PC-9 (cell line): ENCODE measurements at regions not wholly inside any gene's neighbourhood (a gene's known extent, or its start where the extent isn't known, plus 50 kb on each side); places are given as distances from the start of the nearest gene placed in this dataset.

Source experiments
- BruUV-seq: library from RNA; stranded (reverse); fragments of 400-500 nt; replicated peaks from 2 replicates; lab custom pipeline; 2021; lab: Mats Ljungman, UMichigan
- CTCF ChIA-PET: fragments of 300-600 bp; sonication (Branson Sonifier 250); formaldehyde crosslinking; loops from one replicate; lab custom pipeline; 2022; ENCODE audit warnings: antibody characterized with exemption; lab: Charles Lee
- POLR2A ChIA-PET: fragments of 300-600 bp; sonication (Branson Sonifier 250); formaldehyde crosslinking; loops from one replicate; lab custom pipeline; 2022; ENCODE audit warnings: antibody characterized with exemption; ENCODE audit not compliant: unreplicated experiment; lab: Charles Lee
- DNase-seq, 2 experiments: peaks; one replicate each; pipeline versions ENCODE4 v3.0.0 to v3.0.0-alpha.2; 2015 to 2022; ENCODE audit warnings: mixed read lengths in 1 of 2
- H2AFZ ChIP-seq: fragments of 200-600 bp; sonication (generic); 2 replicates; pipeline ENCODE4 v1.8.1; 2017; ENCODE audit warnings: antibody characterized with exemption
- H3F3A ChIP-seq: fragments of 200-600 bp; sonication (generic); 2 replicates; pipeline ENCODE4 v1.8.1; 2017; ENCODE audit warnings: antibody characterized with exemption, mild to moderate bottlenecking, low read depth; ENCODE audit not compliant: insufficient read depth
- H3K27ac ChIP-seq: fragments of 200-600 bp; sonication (generic); 2 replicates; pipeline ENCODE4 v1.6.1; 2016; ENCODE audit warnings: mixed run types
- H3K27me3 ChIP-seq: fragments of 200-600 bp; sonication (generic); 2 replicates; pipeline ENCODE4 v1.6.1; 2016; ENCODE audit warnings: low read depth, mixed run types; ENCODE audit not compliant: insufficient read depth
- H3K36me3 ChIP-seq: fragments of 200-600 bp; sonication (generic); 2 replicates; pipeline ENCODE4 v1.6.1; 2016; ENCODE audit warnings: low read depth, mixed run types
- H3K4me1 ChIP-seq: fragments of 200-600 bp; sonication (generic); replicated peaks from 2 replicates; pipeline ENCODE4 v1.6.1; 2016; ENCODE audit warnings: mixed run types; ENCODE audit not compliant: insufficient read depth
- H3K4me2 ChIP-seq: fragments of 200-600 bp; sonication (generic); 2 replicates; pipeline ENCODE4 v1.6.1; 2017; ENCODE audit warnings: mixed run types
- H3K4me3 ChIP-seq: fragments of 200-600 bp; sonication (generic); 2 replicates; pipeline ENCODE4 v1.6.1; 2016; ENCODE audit warnings: mixed run types
- H3K79me2 ChIP-seq: fragments of 200-600 bp; sonication (generic); 2 replicates; pipeline ENCODE4 v1.6.1; 2017; ENCODE audit warnings: low read depth, mixed run types
- H3K9me2 ChIP-seq: fragments of 200-600 bp; sonication (generic); 2 replicates; pipeline ENCODE4 v1.8.1; 2017; ENCODE audit warnings: mild to moderate bottlenecking; ENCODE audit not compliant: insufficient read depth
- H3K9me3 ChIP-seq: fragments of 200-600 bp; sonication (generic); 2 replicates; pipeline ENCODE4 v1.8.1; 2016; ENCODE audit warnings: low read depth; ENCODE audit not compliant: insufficient read depth
- H4K20me1 ChIP-seq: fragments of 200-600 bp; sonication (generic); 2 replicates; pipeline ENCODE4 v1.8.1; 2017; ENCODE audit not compliant: insufficient read depth
- EZH2 ChIP-seq: fragments of 200-600 bp; sonication (generic); IDR thresholded peaks from 2 replicates; pipeline ENCODE4 v1.8.0; 2017; ENCODE audit warnings: antibody characterized with exemption, low read depth
- intact Hi-C: fragments of 100-400 bp; cut with micrococcal nuclease; formaldehyde crosslinking; loops from one replicate; pipeline ENCODE4 v1.10.0; 2022; ENCODE audit not compliant: unreplicated experiment
- TF ChIP-seq, protein P1 (sequence below): fragments of 200-600 bp; sonication (generic); conservative IDR thresholded peaks from 2 replicates; pipeline ENCODE4 v1.6.1; 2017; ENCODE audit warnings: mixed run types, antibody characterized with exemption, mild to moderate bottlenecking, moderate library complexity

DNA sequence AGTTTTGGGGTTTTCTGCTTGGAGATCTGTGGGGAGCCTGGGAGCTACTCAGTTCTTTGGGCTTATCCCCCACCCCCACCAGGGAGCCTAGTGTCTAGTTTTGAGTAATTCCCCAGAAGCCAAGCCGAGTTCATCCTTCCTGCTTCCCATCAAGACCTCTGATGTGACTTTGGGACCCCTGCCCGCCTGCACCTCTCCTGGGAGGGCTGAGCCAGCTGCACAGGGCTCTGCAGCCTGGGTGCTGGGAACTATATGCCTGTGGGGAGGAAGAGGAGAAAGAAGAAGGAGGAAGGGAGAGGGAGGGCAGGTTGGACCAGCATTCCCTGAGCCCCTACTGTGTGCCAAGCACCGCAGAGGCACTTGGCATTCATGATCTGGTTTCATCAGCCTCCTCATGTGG is 178.9 kb downstream of the TMEM132E start:
- Histone ChIP-seq H3K4me2 (no peak overlapping the region), H3K4me3 (no peak overlapping the region), H2AFZ (no peak overlapping the region), H3K4me1 (no peaks in the 10 kb centered on the region), H4K20me1 (no peaks in the 10 kb centered on the region; the same call in 1 of the 2 replicates), H3K79me2 (no peaks in the 10 kb centered on the region), H3K9me2 (no peaks in the 10 kb centered on the region), H3K27me3 (peaks cover 58% of the 10 kb centered on the region), H3F3A (no peaks in the 10 kb centered on the region), H3K36me3 (no peaks in the 10 kb centered on the region), H3K27ac (no peak overlapping the region), H3K9me3 (no peaks in the 10 kb centered on the region)
- intact Hi-C loops = no loop called here
- DNase-seq = no peak
- CTCF ChIA-PET = no interaction called here
- TF ChIP-seq, protein P1, sequence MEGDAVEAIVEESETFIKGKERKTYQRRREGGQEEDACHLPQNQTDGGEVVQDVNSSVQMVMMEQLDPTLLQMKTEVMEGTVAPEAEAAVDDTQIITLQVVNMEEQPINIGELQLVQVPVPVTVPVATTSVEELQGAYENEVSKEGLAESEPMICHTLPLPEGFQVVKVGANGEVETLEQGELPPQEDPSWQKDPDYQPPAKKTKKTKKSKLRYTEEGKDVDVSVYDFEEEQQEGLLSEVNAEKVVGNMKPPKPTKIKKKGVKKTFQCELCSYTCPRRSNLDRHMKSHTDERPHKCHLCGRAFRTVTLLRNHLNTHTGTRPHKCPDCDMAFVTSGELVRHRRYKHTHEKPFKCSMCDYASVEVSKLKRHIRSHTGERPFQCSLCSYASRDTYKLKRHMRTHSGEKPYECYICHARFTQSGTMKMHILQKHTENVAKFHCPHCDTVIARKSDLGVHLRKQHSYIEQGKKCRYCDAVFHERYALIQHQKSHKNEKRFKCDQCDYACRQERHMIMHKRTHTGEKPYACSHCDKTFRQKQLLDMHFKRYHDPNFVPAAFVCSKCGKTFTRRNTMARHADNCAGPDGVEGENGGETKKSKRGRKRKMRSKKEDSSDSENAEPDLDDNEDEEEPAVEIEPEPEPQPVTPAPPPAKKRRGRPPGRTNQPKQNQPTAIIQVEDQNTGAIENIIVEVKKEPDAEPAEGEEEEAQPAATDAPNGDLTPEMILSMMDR = no peak
- TF ChIP-seq EZH2 = no peak
- BruUV-seq = no TSS peak
- POLR2A ChIA-PET = no interaction called here

DNA sequence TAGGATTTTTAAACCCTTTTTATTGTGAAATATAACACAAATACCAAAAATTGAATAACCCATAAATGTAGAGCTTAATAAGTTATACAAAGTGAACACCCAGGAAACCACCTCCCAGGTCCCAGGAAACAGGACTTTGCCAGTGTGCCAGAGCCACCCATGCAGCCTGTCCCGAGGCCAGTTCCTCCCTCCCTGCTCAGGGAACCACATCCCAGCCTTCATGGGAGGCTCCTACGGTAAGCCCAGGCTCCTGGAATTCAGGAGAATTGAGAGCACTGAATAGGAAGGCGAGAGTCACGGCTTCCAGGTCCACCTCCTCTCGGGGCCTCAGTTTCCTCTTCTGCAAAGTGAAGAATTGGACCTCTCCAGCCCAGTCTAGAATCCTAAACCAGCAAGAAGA is 178.2 kb downstream of the TMEM132E start:
- Histone ChIP-seq H3K4me1 (no peaks in the 10 kb centered on the region), H3K27ac (no peak overlapping the region), H3K9me3 (no peaks in the 10 kb centered on the region), H3K79me2 (no peaks in the 10 kb centered on the region), H3F3A (no peaks in the 10 kb centered on the region), H3K27me3 (peaks cover 60% of the 10 kb centered on the region), H3K9me2 (no peaks in the 10 kb centered on the region), H3K4me3 (no peak overlapping the region), H2AFZ (no peak overlapping the region), H3K4me2 (no peak overlapping the region), H4K20me1 (no peaks in the 10 kb centered on the region), H3K36me3 (no peaks in the 10 kb centered on the region)
- no peak for DNase-seq
- intact Hi-C loops = no loop called here
- BruUV-seq = no TSS peak
- POLR2A ChIA-PET = no interaction called here
- TF ChIP-seq, protein P1 = no peak
- TF ChIP-seq EZH2 = no peak
- CTCF ChIA-PET = no interaction called here

DNA sequence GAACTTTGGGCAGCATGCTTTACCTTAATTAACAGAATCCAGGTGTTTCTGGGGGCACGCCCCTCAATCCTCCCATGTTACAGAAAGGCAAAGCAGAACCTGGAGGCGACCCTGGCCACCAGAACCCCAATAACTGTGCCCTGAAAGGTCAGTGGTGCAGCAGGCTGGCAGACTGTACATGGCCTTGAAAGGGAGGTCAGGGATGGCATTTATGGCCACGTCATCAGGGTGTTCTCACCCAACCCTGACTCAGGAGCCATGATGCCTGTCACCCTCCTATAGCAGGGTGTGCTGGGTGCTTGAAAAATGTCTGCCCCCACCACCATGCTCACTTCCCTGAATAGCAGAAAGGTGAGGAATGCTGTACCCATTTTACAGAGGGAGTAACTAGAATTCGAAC is 177.7 kb downstream of the TMEM132E start:
- TF ChIP-seq, protein P1 = no peak
- no peak for TF ChIP-seq EZH2

More for the DNA sequence above, 177.7 kb downstream of the TMEM132E start:
- intact Hi-C loops = no loop called here
- no peak overlapping the region for H3K4me3 ChIP-seq
- no peak overlapping the region for H3K27ac ChIP-seq
- DNase-seq = no peak
- H4K20me1 ChIP-seq = no peaks in the 10 kb centered on the region
- no peaks in the 10 kb centered on the region for H3F3A ChIP-seq
- peaks cover 64% of the 10 kb centered on the region for H3K27me3 ChIP-seq
- H3K4me1 ChIP-seq = no peaks in the 10 kb centered on the region
- POLR2A ChIA-PET = no interaction called here
- no TSS peak for BruUV-seq
- H3K9me3 ChIP-seq = no peaks in the 10 kb centered on the region
- H2AFZ ChIP-seq = no peak overlapping the region
- H3K36me3 ChIP-seq = no peaks in the 10 kb centered on the region
- H3K4me2 ChIP-seq = no peak overlapping the region
- no peaks in the 10 kb centered on the region for H3K79me2 ChIP-seq
- CTCF ChIA-PET = no interaction called here
- H3K9me2 ChIP-seq = no peaks in the 10 kb centered on the region
